GM10266 (cell line): ENCODE measurements at regions not wholly inside any gene's neighbourhood (a gene's known extent, or its start where the extent isn't known, plus 50 kb on each side); places are given as distances from the start of the nearest gene placed in this dataset.

Experiments
- DNase-seq: peaks from one replicate; pipeline ENCODE4 v3.0.0; 2012; ENCODE audit errors: extremely low spot score
- CTCF ChIP-seq: IDR thresholded peaks from 2 replicates; pipeline ENCODE4 v1.5.1; 2012; ENCODE audit warnings: mild to moderate bottlenecking, low read depth; ENCODE audit not compliant: control insufficient read depth, insufficient read depth; ENCODE audit errors: missing control alignments

- DNase-seq, result no peak
- TF ChIP-seq CTCF, result no peak
Measured at GRCh38 chr17:34113089-34113488, 142.0 kb upstream of the CCL2 start.

DNA sequence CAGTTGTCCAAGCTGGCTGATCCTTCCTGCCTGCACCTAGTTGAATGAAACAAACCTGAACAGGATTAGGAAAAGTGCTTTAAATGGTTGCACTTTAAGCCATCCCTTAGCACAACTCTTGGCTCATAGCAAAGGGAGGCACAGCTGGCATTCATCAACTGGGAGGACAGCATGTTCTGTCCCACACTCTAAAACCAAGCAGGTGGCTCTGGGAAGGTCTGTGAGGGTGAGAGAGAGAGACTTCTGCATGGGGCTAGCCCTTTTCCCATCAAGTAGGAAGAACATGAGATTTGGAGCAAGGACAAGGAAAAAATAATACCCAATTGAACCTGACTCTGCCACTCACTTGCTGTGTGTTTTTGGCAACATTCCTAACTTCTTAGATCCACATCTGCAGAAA lies 140.9 kb upstream of the CCL2 start:
- DNase-seq, result no peak

GRCh38 chr17:34116306-34116705 lies 138.8 kb upstream of the CCL2 start:
- no peak for TF ChIP-seq CTCF

More for the DNA sequence above, 140.9 kb upstream of the CCL2 start:
- TF ChIP-seq CTCF, result no peak

GRCh38 chr17:34117332-34117731 lies 137.8 kb upstream of the CCL2 start:
- no peak for DNase-seq
- no peak for TF ChIP-seq CTCF

More at GRCh38 chr17:34116306-34116705, 138.8 kb upstream of the CCL2 start:
- no peak for DNase-seq

- DNase-seq, result no peak
- no peak for TF ChIP-seq CTCF
Measured at GRCh38 chr17:34117811-34118210, 137.3 kb upstream of the CCL2 start.

DNA sequence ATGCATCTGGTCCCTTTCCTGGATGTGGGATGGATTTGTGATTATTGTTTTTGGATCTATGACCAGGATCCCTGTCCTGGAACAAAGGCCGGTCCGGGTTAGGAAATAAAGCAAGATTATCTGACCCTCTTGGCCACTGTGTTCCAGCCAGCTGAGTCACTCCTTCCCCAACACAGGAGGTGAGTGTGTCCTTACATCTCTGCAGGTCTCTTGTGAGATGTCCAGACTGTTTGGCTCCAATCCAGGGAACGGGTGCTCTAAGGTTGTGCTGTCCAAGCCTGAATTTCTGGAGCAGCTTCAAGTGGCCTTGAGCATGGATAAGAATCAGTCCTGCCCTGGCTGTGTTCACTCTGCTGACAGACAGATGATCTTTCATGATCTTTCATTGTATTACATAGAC lies 136.5 kb upstream of the CCL2 start:
- TF ChIP-seq CTCF, result no peak
- DNase-seq, result no peak

- DNase-seq, result no peak
- TF ChIP-seq CTCF, result no peak
Measured at GRCh38 chr17:34121311-34121710, 133.8 kb upstream of the CCL2 start.
